ENCODE measurements at regions not wholly inside any gene's neighbourhood (a gene's known extent, or its start where the extent isn't known, plus 50 kb on each side); places are given as distances from the start of the nearest gene placed in this dataset.
"Not testable (repeated sequence)": the region's sequence is repeated elsewhere in the genome, so short reads cannot be mapped to it uniquely, and the experiment has no call there.

GRCh38 chr4:117704721-117705120, 329.6 kb upstream of the NDST3 start:
- H3K4me1 ChIP-seq, result no peaks in the 10 kb centered on the region
- WGBS, 2 donors (ENCODE audit: low coverage in 1 of 2), result 87 to 94% methylated on average over 2 of the region's 2 CpGs
- H3K27me3 ChIP-seq, result no peaks in the 10 kb centered on the region
- in situ Hi-C loops (cut with MboI; ENCODE audit: low pct_ligation_motif_present in 1 of 4, low pct_unique_long_range_greater_than_20kb in 1 of 4, low sequenced_read_pairs in 3 of 4), result no loop called here
- no peak for DNase-seq
- no peak for TF ChIP-seq POLR2A (IDR thresholded peaks at IDR 0.05)
- TF ChIP-seq EP300 (IDR thresholded peaks at IDR 0.05; ENCODE audit: low read depth), result no peak
- no peak for TF ChIP-seq POLR2AphosphoS5 (IDR thresholded peaks at IDR 0.05)
- TF ChIP-seq CTCF (IDR thresholded peaks at IDR 0.05), result no peak
- H3K27ac ChIP-seq, result no peak overlapping the region
- H3K4me3 ChIP-seq, result no peak overlapping the region
- no peaks in the 10 kb centered on the region for H3K9me3 ChIP-seq
- H3K36me3 ChIP-seq, result no peaks in the 10 kb centered on the region
- intact Hi-C loops (cut with DNase I; ENCODE audit: low total_unique reads), result no loop called here

GRCh38 chr4:117740736-117741135, 293.6 kb upstream of the NDST3 start:
- DNase-seq, result no peak
- in situ Hi-C loops (cut with MboI; ENCODE audit: low pct_ligation_motif_present in 1 of 4, low pct_unique_long_range_greater_than_20kb in 1 of 4, low sequenced_read_pairs in 3 of 4), result no loop called here
- intact Hi-C loops (cut with DNase I; ENCODE audit: low total_unique reads), result no loop called here
- Histone ChIP-seq H3K4me3 (no peak overlapping the region), H3K4me1 (no peaks in the 10 kb centered on the region), H3K27ac (no peak overlapping the region), H3K9me3 (no peaks in the 10 kb centered on the region), H3K27me3 (no peaks in the 10 kb centered on the region), H3K36me3 (no peaks in the 10 kb centered on the region)
- TF ChIP-seq POLR2A (IDR thresholded peaks at IDR 0.05) (no peak), EP300 (IDR thresholded peaks at IDR 0.05; ENCODE audit: low read depth) (no peak), POLR2AphosphoS5 (IDR thresholded peaks at IDR 0.05) (no peak), CTCF (IDR thresholded peaks at IDR 0.05) (no peak)
- WGBS, 2 donors (ENCODE audit: low coverage in 1 of 2), result 43 to 57% methylated on average over 1 of the region's 1 CpG

- H3K27me3 ChIP-seq; H3K9me3 ChIP-seq; intact Hi-C loops (cut with DNase I; ENCODE audit: low total_unique reads); H3K4me1 ChIP-seq; H3K36me3 ChIP-seq; in situ Hi-C loops (cut with MboI; ENCODE audit: low pct_ligation_motif_present in 1 of 4, low pct_unique_long_range_greater_than_20kb in 1 of 4, low sequenced_read_pairs in 3 of 4); DNase-seq; H3K4me3 ChIP-seq; H3K27ac ChIP-seq: not testable (repeated sequence)
- 0 to 97% methylated on average over 1 of the region's 1 CpG for WGBS, 2 donors (ENCODE audit: low coverage in 1 of 2)
Observed at GRCh38 chr4:117745379-117745778, 288.9 kb upstream of the NDST3 start.

GRCh38 chr4:117755438-117755837, 278.8 kb upstream of the NDST3 start:
- DNase-seq, result no peak

More at GRCh38 chr4:117755438-117755837, 278.8 kb upstream of the NDST3 start:
- in situ Hi-C loops (cut with MboI; ENCODE audit: low pct_ligation_motif_present in 1 of 4, low pct_unique_long_range_greater_than_20kb in 1 of 4, low sequenced_read_pairs in 3 of 4) (no loop called here), intact Hi-C loops (cut with DNase I; ENCODE audit: low total_unique reads) (no loop called here)
- no peak for TF ChIP-seq EP300 (IDR thresholded peaks at IDR 0.05; ENCODE audit: low read depth)
- no peak for TF ChIP-seq POLR2AphosphoS5 (IDR thresholded peaks at IDR 0.05)
- TF ChIP-seq POLR2A (IDR thresholded peaks at IDR 0.05), result no peak
- TF ChIP-seq CTCF (IDR thresholded peaks at IDR 0.05), result no peak
- no peak overlapping the region for H3K27ac ChIP-seq
- H3K4me1 ChIP-seq, result peaks cover 0 to 9% (median 2%) of the 10 kb centered on the region in 4 donors
- no peaks in the 10 kb centered on the region for H3K9me3 ChIP-seq
- H3K27me3 ChIP-seq, result no peaks in the 10 kb centered on the region
- no peak overlapping the region for H3K4me3 ChIP-seq
- WGBS, 2 donors (ENCODE audit: low coverage in 1 of 2), result 27 to 44% methylated on average over 1 of the region's 1 CpG
- no peaks in the 10 kb centered on the region for H3K36me3 ChIP-seq

Measured in transverse colon (tissue), 4 donors.